HG02840 (cell line): ENCODE measurements at regions not wholly inside any gene's neighbourhood (a gene's known extent, or its start where the extent isn't known, plus 50 kb on each side); places are given as distances from the start of the nearest gene placed in this dataset.

Experiments used
- ATAC-seq: cut with Tn5 transposase; IDR thresholded peaks from one replicate; pipeline ENCODE4 v1.9.1; 2021; ENCODE audit warnings: mild to moderate bottlenecking, moderate library complexity, moderate number of reproducible peaks; ENCODE audit not compliant: unreplicated experiment, low FRiP score

DNA sequence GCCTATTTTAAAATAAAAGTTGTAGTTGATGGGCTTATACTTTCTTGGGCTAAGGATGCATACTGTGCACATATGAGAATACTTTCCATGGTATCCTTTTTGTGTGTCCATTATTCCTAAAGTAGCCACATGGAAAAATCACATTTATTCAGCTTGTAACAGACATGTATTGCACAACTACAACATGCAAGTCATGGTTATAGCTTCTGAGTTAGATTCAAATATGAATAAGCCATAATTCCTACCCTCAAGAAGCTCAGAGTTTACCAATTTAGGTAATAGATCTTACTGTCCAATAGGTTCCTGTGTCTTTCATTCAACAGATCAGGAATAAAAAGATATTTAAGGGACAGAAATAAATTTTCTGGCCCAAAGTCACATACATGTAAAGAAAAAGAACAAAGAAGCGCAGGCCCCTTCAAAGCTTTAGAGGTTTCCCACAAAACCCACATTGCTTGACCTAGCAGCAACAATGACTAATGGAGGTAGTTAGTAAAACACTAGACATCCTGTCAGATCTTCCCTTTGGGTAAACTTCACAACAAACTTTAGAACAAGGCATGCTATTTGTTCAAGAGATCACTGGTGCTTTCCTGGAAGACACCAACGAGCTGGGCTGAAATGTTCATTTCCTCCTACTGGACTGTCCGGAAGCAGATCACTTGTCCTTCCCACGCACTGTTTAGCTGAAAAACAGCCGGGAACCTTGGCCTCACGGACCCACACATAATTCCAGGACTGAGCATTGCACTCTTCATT, 78.4 kb upstream of the ITGA1 start:
- peak; percentile 69 for ATAC-seq

DNA sequence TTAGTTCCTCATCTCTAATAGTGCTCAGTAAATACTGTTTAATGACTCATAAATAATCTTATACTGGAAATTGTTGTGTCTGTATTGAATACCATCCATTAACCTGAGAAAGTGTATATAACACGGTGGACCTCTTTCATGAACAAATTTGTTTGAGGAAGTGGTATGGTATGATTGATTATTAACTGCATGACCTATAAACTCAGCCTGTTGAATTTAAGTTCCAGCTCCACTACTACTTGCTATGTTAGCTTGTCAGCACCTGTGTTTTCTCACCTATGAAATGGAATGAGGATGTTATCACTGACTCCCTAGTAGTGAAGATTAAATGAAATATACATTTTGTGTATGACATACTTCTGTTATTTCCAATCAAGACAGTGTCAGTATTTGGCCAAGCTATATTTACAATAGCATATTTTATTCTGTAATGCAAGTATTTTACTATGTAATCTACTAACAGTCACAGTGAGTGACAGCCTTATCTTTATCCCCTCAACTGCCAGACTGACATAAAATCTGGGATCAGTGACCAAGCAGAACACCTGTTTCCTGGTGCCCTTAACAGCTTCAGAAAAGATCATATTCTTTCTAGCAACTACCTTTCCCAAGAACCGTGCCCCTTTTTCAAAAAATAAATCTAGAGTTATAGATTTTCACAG, 77.3 kb upstream of the ITGA1 start:
- ATAC-seq = no peak

DNA sequence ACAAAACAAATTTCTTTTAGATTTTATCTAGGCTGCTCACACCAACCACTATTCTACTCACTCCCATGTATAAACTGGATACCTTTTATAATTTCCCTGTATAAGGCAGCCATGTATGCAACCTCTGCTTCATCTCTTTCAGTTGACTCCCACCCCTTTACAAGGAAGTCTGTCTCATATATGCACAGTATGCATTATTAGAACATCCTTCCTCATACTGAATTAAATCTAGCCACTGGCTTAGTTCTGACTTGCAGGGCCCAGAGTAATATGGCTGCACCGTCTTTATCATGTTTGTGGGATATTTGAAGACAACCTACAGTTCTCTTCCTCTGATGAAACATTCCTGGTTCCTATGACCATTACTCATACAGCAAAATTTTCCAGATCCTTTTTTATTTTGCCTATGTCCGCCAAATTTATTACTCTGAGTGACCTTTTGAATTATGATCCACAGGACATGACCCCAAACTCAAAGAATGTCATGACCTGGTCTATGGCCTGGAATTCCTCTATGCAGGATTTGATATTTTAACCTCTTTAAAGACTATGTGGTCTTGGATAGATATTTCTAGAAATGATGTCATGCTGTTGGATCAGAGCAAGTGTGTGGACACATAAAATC, 76.6 kb upstream of the ITGA1 start:
- ATAC-seq = no peak

DNA sequence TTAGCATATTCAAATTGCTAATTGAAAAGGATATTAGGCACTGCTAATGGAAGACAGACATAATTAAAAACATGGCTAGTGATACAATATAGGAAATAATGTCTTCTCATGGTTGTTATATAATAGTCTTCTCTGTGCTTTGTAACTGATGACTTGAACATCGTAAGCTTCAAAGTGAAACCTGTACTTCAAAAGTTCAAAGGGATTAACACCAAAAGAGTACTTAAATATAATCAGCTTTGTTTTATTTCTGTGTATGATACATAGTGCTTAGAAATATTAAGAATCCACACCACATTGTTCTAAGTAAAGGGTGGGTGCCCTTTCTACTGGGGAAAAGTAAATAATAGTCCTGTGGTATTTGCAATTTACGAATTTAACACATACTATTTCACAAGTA, 75.4 kb upstream of the ITGA1 start:
- ATAC-seq = no peak

DNA sequence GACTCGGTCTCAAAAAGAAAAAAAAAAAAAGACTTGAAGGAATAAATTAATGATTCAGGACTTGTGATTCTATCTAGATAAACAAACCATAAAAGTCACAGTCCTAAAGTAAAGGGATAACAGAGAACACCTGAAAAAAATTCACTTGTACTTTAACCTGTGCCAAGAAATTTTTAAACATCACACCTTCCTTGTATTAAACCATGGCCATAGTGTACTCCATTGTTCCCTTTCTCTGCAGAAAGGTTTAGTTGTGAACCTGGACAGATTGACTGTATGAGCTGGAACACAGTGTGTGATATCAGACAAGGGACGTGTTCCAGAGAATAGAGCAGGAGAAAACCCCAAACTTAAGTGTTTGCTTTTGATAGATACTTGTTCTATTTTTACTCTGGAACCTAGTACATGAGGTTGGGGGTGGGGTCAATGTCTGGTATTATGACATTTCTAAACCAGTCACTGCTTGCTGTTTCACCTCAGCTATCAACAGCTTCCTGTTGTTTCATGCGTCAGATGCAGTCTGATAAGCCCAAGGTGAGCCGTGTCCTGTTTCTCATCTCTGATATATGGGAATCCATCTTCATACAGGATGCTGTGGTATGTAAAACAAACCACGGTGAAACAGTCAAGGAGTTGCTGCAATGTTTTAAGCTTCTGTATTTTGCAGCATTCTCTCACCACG, 62.5 kb upstream of the ITGA1 start:
- ATAC-seq = peak; percentile 70

- no peak for ATAC-seq
Measured at GRCh38 chr5:52725808-52726207, 61.9 kb upstream of the ITGA1 start.

GRCh38 chr5:52727020-52727419, 60.7 kb upstream of the ITGA1 start:
- no peak for ATAC-seq

DNA sequence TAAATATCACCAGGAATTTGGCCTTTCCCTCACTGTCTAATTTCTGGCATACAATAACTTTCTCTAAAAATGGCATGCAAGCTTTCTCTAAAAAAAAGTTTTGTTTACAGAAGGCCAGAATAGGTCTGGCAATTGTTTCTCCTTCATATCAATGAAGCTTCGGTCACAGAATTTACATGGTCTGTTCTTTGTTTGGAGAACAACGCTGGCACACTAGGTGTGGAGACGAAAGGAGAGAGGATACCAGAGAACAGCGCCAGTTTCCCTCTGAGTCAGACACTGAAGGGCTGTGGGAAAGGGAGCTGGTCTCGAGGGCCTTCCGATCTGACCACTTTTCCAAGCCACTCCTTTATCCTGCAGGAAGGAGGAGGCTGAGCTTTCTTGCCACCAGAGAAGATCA, 60.1 kb upstream of the ITGA1 start:
- no peak for ATAC-seq

- ATAC-seq = no peak
Measured at GRCh38 chr5:52728224-52728623, 59.5 kb upstream of the ITGA1 start.

- no peak for ATAC-seq
Measured at GRCh38 chr5:52728686-52729085, 59.0 kb upstream of the ITGA1 start.

- ATAC-seq = no peak
Measured at GRCh38 chr5:52731274-52732027, 56.3 kb upstream of the ITGA1 start.

- no peak for ATAC-seq
Measured at GRCh38 chr5:52734557-52734956, 53.2 kb upstream of the ITGA1 start.

- no peak for ATAC-seq
Measured at GRCh38 chr5:52735139-52735538, 52.6 kb upstream of the ITGA1 start.
